GM23248 (cell line): ENCODE measurements at regions not wholly inside any gene's neighbourhood (a gene's known extent, or its start where the extent isn't known, plus 50 kb on each side); places are given as distances from the start of the nearest gene placed in this dataset.

Experiments
- EZH2 ChIP-seq: fragments of 200-600 bp; sonication (generic); IDR thresholded peaks from 2 replicates; pipeline ENCODE4 v1.6.1; 2018; ENCODE audit warnings: antibody characterized with exemption, mild to moderate bottlenecking; ENCODE audit not compliant: insufficient read depth, poor library complexity, severe bottlenecking
- EZH2phosphoT487 ChIP-seq: fragments of 200-600 bp; sonication (generic); IDR thresholded peaks from 2 replicates; pipeline ENCODE4 v1.6.1; 2018; ENCODE audit warnings: antibody characterized with exemption, moderate library complexity, mild to moderate bottlenecking, low read depth; ENCODE audit not compliant: insufficient read depth

DNA sequence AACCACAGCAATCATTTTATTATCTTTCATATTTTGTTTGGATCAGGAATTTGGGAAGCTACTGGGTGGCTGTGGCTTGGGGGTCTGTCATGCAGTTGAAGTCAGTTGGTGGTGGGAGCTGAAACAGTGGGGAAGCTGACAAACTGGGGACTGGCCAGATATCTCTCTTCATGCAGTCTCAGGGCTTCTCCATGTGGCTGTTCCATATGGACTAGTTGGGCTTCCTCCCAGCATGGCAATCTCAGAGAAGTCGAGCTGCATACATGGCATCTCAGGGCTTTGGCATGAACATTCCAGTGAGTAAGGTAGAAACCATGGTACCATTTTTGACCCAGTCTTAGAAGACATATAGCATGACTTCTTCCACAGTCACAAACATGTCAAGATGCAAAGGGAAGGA is 274.8 kb downstream of the ENC1 start:
- TF ChIP-seq EZH2phosphoT487: no peak
- TF ChIP-seq EZH2: no peak
